SK-N-SH treated with all-trans-retinoic acid at 6 μM for 48 hours (cell line): ENCODE measurements at regions not wholly inside any gene's neighbourhood (a gene's known extent, or its start where the extent isn't known, plus 50 kb on each side); places are given as distances from the start of the nearest gene placed in this dataset.

Experiments used
- ATAC-seq: fragments of 200-7000 bp; cut with Tn5 transposase; 3 replicates; pipeline ENCODE4 v1.9.1; 2020; ENCODE audit warnings: mild to moderate bottlenecking, moderate library complexity
- ARNTL ChIP-seq: fragments of 450-650 bp; formaldehyde crosslinking; IDR thresholded peaks from 2 replicates; pipeline ENCODE4 v1.5.0; 2020; ENCODE audit warnings: low read depth, mild to moderate bottlenecking, moderate library complexity, borderline replicate concordance
- BACH2 ChIP-seq: fragments of 250-450 bp; sonication (Bioruptor Pico); IDR thresholded peaks from 2 replicates; pipeline ENCODE4 v1.9.0; 2021; ENCODE audit warnings: mild to moderate bottlenecking, borderline replicate concordance
- CSDC2 ChIP-seq: fragments of 250-450 bp; sonication (Bioruptor Pico); IDR thresholded peaks from 2 replicates; pipeline ENCODE4 v1.5.0; 2020; ENCODE audit warnings: mild to moderate bottlenecking, moderate library complexity
- ESRRG ChIP-seq: fragments of 250-450 bp; sonication (Bioruptor Pico); IDR thresholded peaks from 2 replicates; pipeline ENCODE4 v1.6.1; 2021; ENCODE audit warnings: mild to moderate bottlenecking
- GLIS3 ChIP-seq: fragments of 250-450 bp; sonication (Bioruptor Pico); IDR thresholded peaks from 2 replicates; pipeline ENCODE4 v1.5.0; 2020; ENCODE audit warnings: mild to moderate bottlenecking, moderate library complexity
- ISL1 ChIP-seq: fragments of 250-450 bp; sonication (Bioruptor Pico); IDR thresholded peaks from 2 replicates; pipeline ENCODE4 v2.1.2; 2022; ENCODE audit warnings: mild to moderate bottlenecking, moderate library complexity
- OSR1 ChIP-seq: fragments of 250-450 bp; sonication (Bioruptor Pico); IDR thresholded peaks from 2 replicates; pipeline ENCODE4 v1.8.0; 2022; ENCODE audit warnings: moderate library complexity, mild to moderate bottlenecking, inconsistent platforms
- PPARA ChIP-seq: fragments of 250-450 bp; sonication (Bioruptor Pico); IDR thresholded peaks from 2 replicates; pipeline ENCODE4 v1.5.0; 2020; ENCODE audit warnings: mild to moderate bottlenecking, borderline replicate concordance
- RARB ChIP-seq: fragments of 250-450 bp; sonication (Bioruptor Pico); IDR thresholded peaks from 2 replicates; pipeline ENCODE4 v1.8.0; 2021; ENCODE audit warnings: mild to moderate bottlenecking, moderate library complexity
- SNAI2 ChIP-seq: fragments of 250-450 bp; sonication (Bioruptor Pico); IDR thresholded peaks from 2 replicates; pipeline ENCODE4 v1.5.0; 2020; ENCODE audit warnings: mild to moderate bottlenecking, moderate library complexity
- TCF4 ChIP-seq: fragments of 250-450 bp; sonication (Bioruptor Pico); IDR thresholded peaks from 2 replicates; pipeline ENCODE4 v1.8.0; 2021; ENCODE audit warnings: mild to moderate bottlenecking, moderate library complexity, borderline replicate concordance
- ZC3H10 ChIP-seq: fragments of 250-450 bp; sonication (Bioruptor Pico); IDR thresholded peaks from 2 replicates; pipeline ENCODE4 v1.5.1; 2021; ENCODE audit warnings: mild to moderate bottlenecking, moderate library complexity
- ZFP3 ChIP-seq: fragments of 250-450 bp; sonication (Bioruptor Pico); IDR thresholded peaks from 2 replicates; pipeline ENCODE4 v1.5.0; 2020; ENCODE audit warnings: mild to moderate bottlenecking, moderate library complexity
- ZNF565 ChIP-seq: fragments of 450-650 bp; formaldehyde crosslinking; conservative IDR thresholded peaks from 2 replicates; pipeline ENCODE4 v1.5.0; 2020; ENCODE audit warnings: low read depth, mild to moderate bottlenecking, moderate library complexity
- ZNF70 ChIP-seq: fragments of 450-650 bp; formaldehyde crosslinking; IDR thresholded peaks from 2 replicates; pipeline ENCODE4 v1.5.0; 2020; ENCODE audit warnings: mild to moderate bottlenecking, moderate library complexity
- ZNF8 ChIP-seq: fragments of 450-650 bp; formaldehyde crosslinking; IDR thresholded peaks from 2 replicates; pipeline ENCODE4 v1.5.0; 2020; ENCODE audit warnings: mild to moderate bottlenecking, moderate library complexity
- TF ChIP-seq, protein P1 (sequence below): fragments of 250-450 bp; sonication (Bioruptor Pico); IDR thresholded peaks from 2 replicates; pipeline ENCODE4 v1.5.0; 2020; ENCODE audit warnings: mild to moderate bottlenecking, moderate library complexity
- TF ChIP-seq, protein P2 (sequence below): fragments of 250-450 bp; sonication (Bioruptor Pico); IDR thresholded peaks from 2 replicates; pipeline ENCODE4 v1.8.0; 2021; ENCODE audit warnings: low read depth, mild to moderate bottlenecking, moderate library complexity, borderline replicate concordance
- TF ChIP-seq, protein P3 (sequence below): fragments of 250-450 bp; sonication (Bioruptor Pico); IDR thresholded peaks from 2 replicates; pipeline ENCODE4 v1.8.0; 2020; ENCODE audit warnings: mild to moderate bottlenecking, moderate library complexity, borderline replicate concordance
- TF ChIP-seq, protein P4 (sequence below): fragments of 250-450 bp; sonication (Bioruptor Pico); IDR thresholded peaks from 2 replicates; pipeline ENCODE4 v1.5.1; 2021; ENCODE audit warnings: mild to moderate bottlenecking, moderate library complexity

DNA sequence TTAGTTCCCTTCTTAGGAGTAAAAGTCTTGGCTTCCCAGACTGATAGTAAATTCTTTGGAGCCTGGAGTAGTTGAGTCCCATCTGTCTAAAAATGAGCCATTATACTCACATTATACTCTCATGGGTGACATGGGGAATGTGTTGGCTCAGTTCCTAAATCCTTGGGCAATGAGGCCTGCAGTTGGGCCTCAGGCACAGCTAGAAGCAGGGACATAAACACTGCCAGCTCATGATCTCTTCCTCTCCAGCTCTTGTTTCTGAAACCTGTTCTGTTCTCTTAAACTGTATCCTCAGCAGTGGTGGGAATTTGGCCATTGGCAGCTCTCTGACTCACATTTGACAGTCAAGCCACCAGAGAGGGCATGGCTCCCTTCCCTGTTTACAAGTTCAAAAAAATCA lies 212.5 kb downstream of the SPATA18 start:
- TF ChIP-seq OSR1 (CRISPR knock-in tag) = no peak
- TF ChIP-seq SNAI2 (CRISPR knock-in tag) = no peak
- TF ChIP-seq ZNF565 (CRISPR knock-in tag) = no peak
- no peak for TF ChIP-seq ZC3H10 (CRISPR knock-in tag)
- no peak for TF ChIP-seq RARB (CRISPR knock-in tag)
- TF ChIP-seq ZNF70 (CRISPR knock-in tag) = no peak
- TF ChIP-seq ZNF8 = no peak
- no peak for TF ChIP-seq ARNTL (CRISPR knock-in tag)
- no peak for TF ChIP-seq BACH2 (CRISPR knock-in tag)
- no peak for TF ChIP-seq CSDC2
- TF ChIP-seq GLIS3 (CRISPR knock-in tag) = no peak
- no peak for TF ChIP-seq PPARA (CRISPR knock-in tag)
- TF ChIP-seq, protein P1, sequence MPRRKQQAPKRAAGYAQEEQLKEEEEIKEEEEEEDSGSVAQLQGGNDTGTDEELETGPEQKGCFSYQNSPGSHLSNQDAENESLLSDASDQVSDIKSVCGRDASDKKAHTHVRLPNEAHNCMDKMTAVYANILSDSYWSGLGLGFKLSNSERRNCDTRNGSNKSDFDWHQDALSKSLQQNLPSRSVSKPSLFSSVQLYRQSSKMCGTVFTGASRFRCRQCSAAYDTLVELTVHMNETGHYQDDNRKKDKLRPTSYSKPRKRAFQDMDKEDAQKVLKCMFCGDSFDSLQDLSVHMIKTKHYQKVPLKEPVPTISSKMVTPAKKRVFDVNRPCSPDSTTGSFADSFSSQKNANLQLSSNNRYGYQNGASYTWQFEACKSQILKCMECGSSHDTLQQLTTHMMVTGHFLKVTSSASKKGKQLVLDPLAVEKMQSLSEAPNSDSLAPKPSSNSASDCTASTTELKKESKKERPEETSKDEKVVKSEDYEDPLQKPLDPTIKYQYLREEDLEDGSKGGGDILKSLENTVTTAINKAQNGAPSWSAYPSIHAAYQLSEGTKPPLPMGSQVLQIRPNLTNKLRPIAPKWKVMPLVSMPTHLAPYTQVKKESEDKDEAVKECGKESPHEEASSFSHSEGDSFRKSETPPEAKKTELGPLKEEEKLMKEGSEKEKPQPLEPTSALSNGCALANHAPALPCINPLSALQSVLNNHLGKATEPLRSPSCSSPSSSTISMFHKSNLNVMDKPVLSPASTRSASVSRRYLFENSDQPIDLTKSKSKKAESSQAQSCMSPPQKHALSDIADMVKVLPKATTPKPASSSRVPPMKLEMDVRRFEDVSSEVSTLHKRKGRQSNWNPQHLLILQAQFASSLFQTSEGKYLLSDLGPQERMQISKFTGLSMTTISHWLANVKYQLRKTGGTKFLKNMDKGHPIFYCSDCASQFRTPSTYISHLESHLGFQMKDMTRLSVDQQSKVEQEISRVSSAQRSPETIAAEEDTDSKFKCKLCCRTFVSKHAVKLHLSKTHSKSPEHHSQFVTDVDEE (CRISPR knock-in tag) = no peak
- TF ChIP-seq ESRRG (CRISPR knock-in tag) = no peak
- TF ChIP-seq ISL1 (CRISPR knock-in tag) = no peak
- no peak for TF ChIP-seq TCF4
- no peak for TF ChIP-seq ZFP3
- TF ChIP-seq, protein P2, sequence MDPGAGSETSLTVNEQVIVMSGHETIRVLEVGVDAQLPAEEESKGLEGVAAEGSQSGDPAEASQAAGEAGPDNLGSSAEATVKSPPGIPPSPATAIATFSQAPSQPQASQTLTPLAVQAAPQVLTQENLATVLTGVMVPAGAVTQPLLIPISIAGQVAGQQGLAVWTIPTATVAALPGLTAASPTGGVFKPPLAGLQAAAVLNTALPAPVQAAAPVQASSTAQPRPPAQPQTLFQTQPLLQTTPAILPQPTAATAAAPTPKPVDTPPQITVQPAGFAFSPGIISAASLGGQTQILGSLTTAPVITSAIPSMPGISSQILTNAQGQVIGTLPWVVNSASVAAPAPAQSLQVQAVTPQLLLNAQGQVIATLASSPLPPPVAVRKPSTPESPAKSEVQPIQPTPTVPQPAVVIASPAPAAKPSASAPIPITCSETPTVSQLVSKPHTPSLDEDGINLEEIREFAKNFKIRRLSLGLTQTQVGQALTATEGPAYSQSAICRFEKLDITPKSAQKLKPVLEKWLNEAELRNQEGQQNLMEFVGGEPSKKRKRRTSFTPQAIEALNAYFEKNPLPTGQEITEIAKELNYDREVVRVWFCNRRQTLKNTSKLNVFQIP (CRISPR knock-in tag) = no peak
- TF ChIP-seq, protein P3, sequence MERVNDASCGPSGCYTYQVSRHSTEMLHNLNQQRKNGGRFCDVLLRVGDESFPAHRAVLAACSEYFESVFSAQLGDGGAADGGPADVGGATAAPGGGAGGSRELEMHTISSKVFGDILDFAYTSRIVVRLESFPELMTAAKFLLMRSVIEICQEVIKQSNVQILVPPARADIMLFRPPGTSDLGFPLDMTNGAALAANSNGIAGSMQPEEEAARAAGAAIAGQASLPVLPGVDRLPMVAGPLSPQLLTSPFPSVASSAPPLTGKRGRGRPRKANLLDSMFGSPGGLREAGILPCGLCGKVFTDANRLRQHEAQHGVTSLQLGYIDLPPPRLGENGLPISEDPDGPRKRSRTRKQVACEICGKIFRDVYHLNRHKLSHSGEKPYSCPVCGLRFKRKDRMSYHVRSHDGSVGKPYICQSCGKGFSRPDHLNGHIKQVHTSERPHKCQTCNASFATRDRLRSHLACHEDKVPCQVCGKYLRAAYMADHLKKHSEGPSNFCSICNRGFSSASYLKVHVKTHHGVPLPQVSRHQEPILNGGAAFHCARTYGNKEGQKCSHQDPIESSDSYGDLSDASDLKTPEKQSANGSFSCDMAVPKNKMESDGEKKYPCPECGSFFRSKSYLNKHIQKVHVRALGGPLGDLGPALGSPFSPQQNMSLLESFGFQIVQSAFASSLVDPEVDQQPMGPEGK (CRISPR knock-in tag) = no peak
- TF ChIP-seq, all 23 proteins: peak for 0

DNA sequence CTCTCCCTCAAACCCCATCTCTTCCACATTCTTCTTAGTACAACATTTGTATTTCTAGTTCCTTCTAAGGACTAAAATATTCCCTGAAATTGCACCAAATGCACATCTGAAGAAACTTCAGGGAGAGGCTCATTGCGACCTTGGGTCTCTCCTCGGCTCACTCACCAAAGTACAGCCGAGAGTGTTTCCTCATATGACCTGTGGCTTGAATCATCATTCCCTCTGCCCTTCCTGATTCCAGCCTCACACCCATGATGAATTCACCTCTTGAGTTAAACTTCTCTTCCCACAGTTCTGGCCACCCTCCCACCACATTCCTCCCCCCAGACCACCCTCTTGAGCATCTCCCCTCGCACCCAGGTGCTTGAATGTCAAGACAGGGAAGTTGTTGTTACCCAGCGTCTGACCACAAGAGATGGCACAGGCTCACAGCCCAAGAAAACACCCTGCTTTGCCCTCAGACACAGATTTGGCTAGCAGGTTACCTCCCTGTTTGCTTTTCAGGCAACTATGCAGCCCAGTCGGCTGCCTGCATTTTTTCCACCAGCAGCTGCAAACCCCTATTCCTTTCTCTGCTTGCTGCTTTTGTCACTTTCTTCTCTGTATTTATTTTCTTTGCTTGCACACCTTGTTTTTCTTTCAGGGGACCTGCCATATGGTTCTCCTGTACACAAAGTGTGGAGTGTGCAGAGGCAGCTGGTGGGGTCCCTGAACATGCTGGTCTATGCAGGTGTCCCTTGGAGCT lies 214.8 kb downstream of the SPATA18 start:
- no peak for ATAC-seq
- TF ChIP-seq GLIS3 (CRISPR knock-in tag) (no peak), ZNF8 (no peak), ARNTL (CRISPR knock-in tag) (no peak), BACH2 (CRISPR knock-in tag) (no peak), SNAI2 (CRISPR knock-in tag) (no peak), ZFP3 (no peak), PPARA (CRISPR knock-in tag) (no peak)
- TF ChIP-seq, protein P2 (CRISPR knock-in tag) = no peak
- TF ChIP-seq, protein P3 (CRISPR knock-in tag) = no peak
- TF ChIP-seq, protein P4, sequence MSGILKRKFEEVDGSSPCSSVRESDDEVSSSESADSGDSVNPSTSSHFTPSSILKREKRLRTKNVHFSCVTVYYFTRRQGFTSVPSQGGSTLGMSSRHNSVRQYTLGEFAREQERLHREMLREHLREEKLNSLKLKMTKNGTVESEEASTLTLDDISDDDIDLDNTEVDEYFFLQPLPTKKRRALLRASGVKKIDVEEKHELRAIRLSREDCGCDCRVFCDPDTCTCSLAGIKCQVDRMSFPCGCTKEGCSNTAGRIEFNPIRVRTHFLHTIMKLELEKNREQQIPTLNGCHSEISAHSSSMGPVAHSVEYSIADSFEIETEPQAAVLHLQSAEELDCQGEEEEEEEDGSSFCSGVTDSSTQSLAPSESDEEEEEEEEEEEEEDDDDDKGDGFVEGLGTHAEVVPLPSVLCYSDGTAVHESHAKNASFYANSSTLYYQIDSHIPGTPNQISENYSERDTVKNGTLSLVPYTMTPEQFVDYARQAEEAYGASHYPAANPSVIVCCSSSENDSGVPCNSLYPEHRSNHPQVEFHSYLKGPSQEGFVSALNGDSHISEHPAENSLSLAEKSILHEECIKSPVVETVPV (CRISPR knock-in tag) = no peak
- TF ChIP-seq, all 23 proteins: peak for 0

More for the DNA sequence above, 212.5 kb downstream of the SPATA18 start:
- ATAC-seq = no peak
